ENCODE measurements at regions not wholly inside any gene's neighbourhood (a gene's known extent, or its start where the extent isn't known, plus 50 kb on each side); places are given as distances from the start of the nearest gene placed in this dataset.

DNA sequence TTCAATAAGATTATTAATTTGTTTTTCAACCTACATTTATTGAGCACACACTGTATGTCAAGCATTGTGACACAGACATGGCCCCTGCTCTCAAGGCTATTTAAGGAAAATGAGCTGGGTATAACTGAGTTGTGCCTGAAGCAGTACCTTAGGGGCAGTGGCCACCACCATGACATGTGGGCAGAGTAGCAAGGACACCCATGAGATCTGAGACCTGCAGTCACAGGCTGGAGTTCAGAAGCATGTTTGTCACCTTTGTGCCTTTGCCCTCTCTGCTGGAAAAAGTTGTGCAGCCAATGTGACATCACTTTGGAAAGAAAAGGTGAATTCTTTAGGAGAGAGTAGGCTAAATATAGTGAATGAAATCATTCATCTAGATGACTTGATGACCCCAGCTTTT, 501.3 kb downstream of the BCOR start:
- TF ChIP-seq, protein P1, sequence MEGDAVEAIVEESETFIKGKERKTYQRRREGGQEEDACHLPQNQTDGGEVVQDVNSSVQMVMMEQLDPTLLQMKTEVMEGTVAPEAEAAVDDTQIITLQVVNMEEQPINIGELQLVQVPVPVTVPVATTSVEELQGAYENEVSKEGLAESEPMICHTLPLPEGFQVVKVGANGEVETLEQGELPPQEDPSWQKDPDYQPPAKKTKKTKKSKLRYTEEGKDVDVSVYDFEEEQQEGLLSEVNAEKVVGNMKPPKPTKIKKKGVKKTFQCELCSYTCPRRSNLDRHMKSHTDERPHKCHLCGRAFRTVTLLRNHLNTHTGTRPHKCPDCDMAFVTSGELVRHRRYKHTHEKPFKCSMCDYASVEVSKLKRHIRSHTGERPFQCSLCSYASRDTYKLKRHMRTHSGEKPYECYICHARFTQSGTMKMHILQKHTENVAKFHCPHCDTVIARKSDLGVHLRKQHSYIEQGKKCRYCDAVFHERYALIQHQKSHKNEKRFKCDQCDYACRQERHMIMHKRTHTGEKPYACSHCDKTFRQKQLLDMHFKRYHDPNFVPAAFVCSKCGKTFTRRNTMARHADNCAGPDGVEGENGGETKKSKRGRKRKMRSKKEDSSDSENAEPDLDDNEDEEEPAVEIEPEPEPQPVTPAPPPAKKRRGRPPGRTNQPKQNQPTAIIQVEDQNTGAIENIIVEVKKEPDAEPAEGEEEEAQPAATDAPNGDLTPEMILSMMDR (conservative IDR thresholded peaks at IDR 0.05), result no peak
- H3K27ac ChIP-seq, result no peak overlapping the region

DNA sequence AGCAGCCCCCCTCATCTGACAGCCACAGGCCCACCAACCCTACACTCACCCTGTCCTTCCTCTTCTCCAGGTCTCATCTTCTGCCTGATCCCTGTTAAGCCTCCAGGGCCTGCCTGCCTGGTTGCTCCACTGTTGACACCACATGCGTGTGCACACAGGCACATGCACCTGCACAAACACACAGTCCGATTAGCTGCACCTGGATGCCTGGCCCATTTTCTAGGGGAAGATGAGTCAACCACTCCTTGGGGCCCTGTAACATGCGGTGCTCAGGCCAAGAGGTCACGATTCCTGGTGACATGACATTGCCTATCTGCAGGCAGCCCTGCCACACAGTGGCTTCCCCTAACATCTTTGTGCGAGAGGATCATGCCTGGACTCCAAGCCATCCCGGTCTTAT, 498.4 kb downstream of the BCOR start:
- TF ChIP-seq, protein P1 (conservative IDR thresholded peaks at IDR 0.05), result no peak
- no peak overlapping the region for H3K27ac ChIP-seq

DNA sequence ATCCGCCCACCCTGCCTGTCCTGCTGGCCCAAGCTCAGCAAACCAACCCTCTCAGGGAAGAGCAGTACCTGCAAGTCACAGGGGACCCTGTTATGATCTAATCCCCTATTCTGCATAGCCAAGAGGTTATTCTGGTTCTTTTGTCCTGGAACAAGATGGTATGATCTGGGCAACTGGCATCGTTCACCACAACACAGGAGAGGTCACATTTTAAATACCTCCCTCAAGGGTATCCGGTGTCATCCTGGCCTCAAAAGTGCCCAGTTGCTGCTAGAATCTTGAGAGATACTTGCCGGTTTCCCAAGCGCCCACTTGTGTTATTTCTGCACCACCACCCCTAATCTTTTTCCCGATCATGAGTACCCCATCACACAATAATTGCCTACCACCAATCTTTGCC, 497.5 kb downstream of the BCOR start:
- TF ChIP-seq, protein P1 (conservative IDR thresholded peaks at IDR 0.05), result no peak
- no peak overlapping the region for H3K27ac ChIP-seq

DNA sequence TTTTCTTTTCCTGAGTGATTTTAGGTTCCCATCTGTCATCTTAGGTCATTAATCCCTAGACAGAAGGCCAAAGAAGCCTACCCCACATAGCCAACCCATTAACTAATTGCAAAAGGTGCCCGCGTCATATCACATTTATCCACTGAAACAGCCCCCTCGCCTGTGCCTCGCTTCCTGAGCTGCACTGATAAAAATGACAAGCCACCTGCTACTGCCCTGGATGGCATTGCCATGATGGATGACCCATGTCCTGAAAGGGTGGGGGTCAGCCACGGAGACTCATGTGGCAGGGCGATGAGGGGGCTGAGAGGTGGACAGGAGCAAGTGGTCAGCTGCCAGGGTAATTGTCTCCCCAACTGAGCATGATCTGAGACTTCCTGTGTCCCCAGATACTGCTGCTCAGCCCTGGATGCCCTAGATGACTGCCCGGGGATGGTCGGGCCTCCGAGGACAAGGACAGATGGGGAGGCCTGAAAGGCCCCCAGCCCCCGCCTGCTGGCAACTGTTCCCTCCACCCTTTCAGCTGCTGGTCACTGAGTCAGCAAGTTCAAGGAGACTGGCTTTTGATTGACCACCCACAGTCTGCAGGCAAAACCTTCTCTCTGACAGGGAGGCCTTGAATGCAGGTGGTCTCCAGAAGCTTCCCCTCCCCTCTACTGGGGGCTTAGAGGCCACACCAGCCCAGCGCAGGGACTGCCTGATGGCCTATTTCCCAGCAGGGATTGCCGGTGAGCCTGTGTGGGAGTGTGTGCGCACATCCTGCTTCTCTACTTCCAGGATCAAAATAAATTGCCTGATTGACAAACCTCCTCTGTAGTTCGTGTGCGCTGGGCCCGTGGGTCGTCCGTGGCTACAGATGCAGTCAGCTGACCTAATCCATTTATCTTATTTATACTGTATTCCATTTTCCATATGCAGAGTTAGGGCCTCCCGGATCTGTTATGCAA, 496.3 kb downstream of the BCOR start:
- no peak overlapping the region for H3K27ac ChIP-seq
- TF ChIP-seq, protein P1 (conservative IDR thresholded peaks at IDR 0.05), result no peak

DNA sequence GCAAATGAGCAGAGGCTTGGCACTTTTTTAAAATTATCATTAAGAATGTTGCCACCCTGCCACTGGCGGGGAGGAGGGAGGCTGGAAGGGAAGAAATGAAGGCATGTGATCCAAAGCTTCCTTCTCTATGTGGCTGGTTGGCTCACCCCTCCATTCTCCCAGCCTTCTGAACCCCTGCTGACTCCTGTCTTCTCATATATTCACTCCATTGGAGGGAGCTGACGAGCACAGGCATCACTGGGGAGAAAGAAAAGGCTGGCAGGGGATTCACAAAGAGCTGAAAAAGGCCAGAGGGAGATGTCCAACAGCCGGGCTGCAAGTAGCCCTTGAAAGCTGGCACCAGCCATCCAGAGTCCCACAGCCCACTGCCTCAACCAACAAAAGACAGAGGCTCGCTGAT, 495.6 kb downstream of the BCOR start:
- TF ChIP-seq, protein P1 (conservative IDR thresholded peaks at IDR 0.05), result no peak
- no peak overlapping the region for H3K27ac ChIP-seq

DNA sequence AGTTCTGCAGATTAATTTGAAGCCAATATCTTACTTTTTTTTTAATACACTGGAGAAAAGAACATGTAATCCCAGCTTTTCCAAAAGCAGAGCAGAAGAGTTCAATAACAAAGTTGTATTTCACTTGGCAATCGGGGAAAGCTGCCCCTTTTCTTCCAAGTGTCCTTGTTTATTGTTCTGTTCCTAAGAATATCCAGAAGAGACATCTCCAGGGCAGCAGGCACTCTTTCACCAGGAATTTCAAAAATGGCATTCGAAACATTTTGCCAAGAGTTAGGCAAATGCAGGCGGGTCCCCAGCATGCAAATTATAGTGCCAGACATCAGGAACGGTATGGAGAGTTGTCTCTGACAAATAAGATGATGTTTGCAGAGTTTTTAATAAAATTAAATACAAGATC, 494.5 kb downstream of the BCOR start:
- no peak overlapping the region for H3K27ac ChIP-seq
- TF ChIP-seq, protein P1 (conservative IDR thresholded peaks at IDR 0.05), result no peak

DNA sequence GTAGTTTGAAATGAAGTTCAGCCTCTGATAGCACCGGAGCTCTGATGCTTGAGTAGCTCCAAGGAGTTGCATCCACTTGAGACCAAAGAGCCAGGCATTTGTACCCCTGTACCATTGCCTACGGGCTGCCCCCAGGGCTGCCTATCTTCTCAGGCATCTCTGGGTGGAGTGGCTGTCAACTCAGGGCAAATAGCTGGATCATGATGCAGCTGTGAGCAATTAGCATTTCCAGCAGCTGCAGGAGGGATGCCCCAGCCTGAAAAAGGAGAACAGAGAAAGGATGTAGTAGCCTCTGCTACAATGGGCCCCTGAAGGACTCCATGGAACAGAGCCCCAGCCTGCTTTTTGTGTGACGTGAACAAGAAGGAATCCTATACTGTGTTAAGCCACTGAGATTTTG, 492.6 kb downstream of the BCOR start:
- TF ChIP-seq, protein P1 (conservative IDR thresholded peaks at IDR 0.05), result no peak
- no peak overlapping the region for H3K27ac ChIP-seq

Measured in VCaP (cell line).